ENCODE measurements at regions not wholly inside any gene's neighbourhood (a gene's known extent, or its start where the extent isn't known, plus 50 kb on each side); places are given as distances from the start of the nearest gene placed in this dataset.

- no peaks in the 10 kb centered on the region for H3K27me3 Mint-ChIP-seq (ENCODE audit: low read depth)
- no peaks in the 10 kb centered on the region for H3K36me3 Mint-ChIP-seq (ENCODE audit: low read depth)
Measured at GRCh38 chr4:53779025-53779424, 187.7 kb upstream of the LNX1 start.

GRCh38 chr4:53778155-53778554 lies 186.9 kb upstream of the LNX1 start:
- H3K36me3 Mint-ChIP-seq (ENCODE audit: low read depth) = no peaks in the 10 kb centered on the region
- H3K9me3 Mint-ChIP-seq = no peaks in the 10 kb centered on the region
- H3K4me1 Mint-ChIP-seq (ENCODE audit: low read depth) = no peaks in the 10 kb centered on the region
- H3K27me3 Mint-ChIP-seq (ENCODE audit: low read depth) = no peaks in the 10 kb centered on the region
- no peak overlapping the region for H3K27ac Mint-ChIP-seq
- DNase-seq (ENCODE audit: low spot score) = no peak
- H3K4me3 Mint-ChIP-seq = no peak overlapping the region

More at GRCh38 chr4:53779025-53779424, 187.7 kb upstream of the LNX1 start:
- Mint-ChIP-seq H3K4me3 (no peak overlapping the region), H3K27ac (no peak overlapping the region), H3K4me1 (ENCODE audit: low read depth) (no peaks in the 10 kb centered on the region), H3K9me3 (no peaks in the 10 kb centered on the region)
- no peak for DNase-seq (ENCODE audit: low spot score)

GRCh38 chr4:53777244-53777984 lies 186.1 kb upstream of the LNX1 start:
- DNase-seq (ENCODE audit: low spot score) = no peak
- Mint-ChIP-seq H3K9me3 (no peaks in the 10 kb centered on the region), H3K4me3 (no peak overlapping the region), H3K4me1 (ENCODE audit: low read depth) (no peaks in the 10 kb centered on the region), H3K27me3 (ENCODE audit: low read depth) (no peaks in the 10 kb centered on the region), H3K27ac (no peak overlapping the region), H3K36me3 (ENCODE audit: low read depth) (no peaks in the 10 kb centered on the region)

- Mint-ChIP-seq H3K9me3 (no peaks in the 10 kb centered on the region), H3K27ac (no peak overlapping the region), H3K27me3 (ENCODE audit: low read depth) (no peaks in the 10 kb centered on the region), H3K4me3 (no peak overlapping the region), H3K36me3 (ENCODE audit: low read depth) (no peaks in the 10 kb centered on the region), H3K4me1 (ENCODE audit: low read depth) (no peaks in the 10 kb centered on the region)
- DNase-seq (ENCODE audit: low spot score) = no peak
Measured at GRCh38 chr4:53776141-53776540, 184.9 kb upstream of the LNX1 start.

GRCh38 chr4:53775381-53775780 lies 184.1 kb upstream of the LNX1 start:
- no peaks in the 10 kb centered on the region for H3K4me1 Mint-ChIP-seq (ENCODE audit: low read depth)

GRCh38 chr4:53771326-53771725 lies 180.0 kb upstream of the LNX1 start:
- DNase-seq (ENCODE audit: low spot score) = no peak
- H3K36me3 Mint-ChIP-seq (ENCODE audit: low read depth) = no peaks in the 10 kb centered on the region
- H3K4me1 Mint-ChIP-seq (ENCODE audit: low read depth) = no peaks in the 10 kb centered on the region
- no peaks in the 10 kb centered on the region for H3K9me3 Mint-ChIP-seq
- H3K4me3 Mint-ChIP-seq = no peak overlapping the region
- no peak overlapping the region for H3K27ac Mint-ChIP-seq
- no peaks in the 10 kb centered on the region for H3K27me3 Mint-ChIP-seq (ENCODE audit: low read depth)

More at GRCh38 chr4:53775381-53775780, 184.1 kb upstream of the LNX1 start:
- Mint-ChIP-seq H3K36me3 (ENCODE audit: low read depth) (no peaks in the 10 kb centered on the region), H3K9me3 (no peaks in the 10 kb centered on the region), H3K27me3 (ENCODE audit: low read depth) (no peaks in the 10 kb centered on the region), H3K4me3 (no peak overlapping the region), H3K27ac (no peak overlapping the region)
- DNase-seq (ENCODE audit: low spot score) = no peak

- no peaks in the 10 kb centered on the region for H3K27me3 Mint-ChIP-seq (ENCODE audit: low read depth)
- no peaks in the 10 kb centered on the region for H3K4me1 Mint-ChIP-seq (ENCODE audit: low read depth)
- DNase-seq (ENCODE audit: low spot score) = no peak
- H3K27ac Mint-ChIP-seq = no peak overlapping the region
- H3K36me3 Mint-ChIP-seq (ENCODE audit: low read depth) = no peaks in the 10 kb centered on the region
- no peaks in the 10 kb centered on the region for H3K9me3 Mint-ChIP-seq
- no peak overlapping the region for H3K4me3 Mint-ChIP-seq
Measured at GRCh38 chr4:53767482-53767881, 176.2 kb upstream of the LNX1 start.

- H3K27me3 Mint-ChIP-seq (ENCODE audit: low read depth) = no peaks in the 10 kb centered on the region
- H3K4me3 Mint-ChIP-seq = no peak overlapping the region
- no peak overlapping the region for H3K27ac Mint-ChIP-seq
- H3K36me3 Mint-ChIP-seq (ENCODE audit: low read depth) = no peaks in the 10 kb centered on the region
- H3K9me3 Mint-ChIP-seq = peaks cover 12% of the 10 kb centered on the region
- no peak for DNase-seq (ENCODE audit: low spot score)
- no peaks in the 10 kb centered on the region for H3K4me1 Mint-ChIP-seq (ENCODE audit: low read depth)
Measured at GRCh38 chr4:53764761-53765490, 173.6 kb upstream of the LNX1 start.

- no peak for DNase-seq (ENCODE audit: low spot score)
- H3K4me3 Mint-ChIP-seq = no peak overlapping the region
- no peak overlapping the region for H3K27ac Mint-ChIP-seq
- no peaks in the 10 kb centered on the region for H3K4me1 Mint-ChIP-seq (ENCODE audit: low read depth)
- H3K9me3 Mint-ChIP-seq = peaks cover 12% of the 10 kb centered on the region
- no peaks in the 10 kb centered on the region for H3K36me3 Mint-ChIP-seq (ENCODE audit: low read depth)
- H3K27me3 Mint-ChIP-seq (ENCODE audit: low read depth) = no peaks in the 10 kb centered on the region
Measured at GRCh38 chr4:53763813-53764597, 172.7 kb upstream of the LNX1 start.

- Mint-ChIP-seq H3K36me3 (ENCODE audit: low read depth) (no peaks in the 10 kb centered on the region), H3K27me3 (ENCODE audit: low read depth) (no peaks in the 10 kb centered on the region), H3K27ac (no peak overlapping the region), H3K4me1 (ENCODE audit: low read depth) (no peaks in the 10 kb centered on the region), H3K9me3 (peaks cover 2% of the 10 kb centered on the region), H3K4me3 (no peak overlapping the region)
- no peak for DNase-seq (ENCODE audit: low spot score)
Measured at GRCh38 chr4:53755656-53756055, 164.4 kb upstream of the LNX1 start.

- Mint-ChIP-seq H3K27ac (no peak overlapping the region), H3K4me3 (no peak overlapping the region), H3K27me3 (ENCODE audit: low read depth) (no peaks in the 10 kb centered on the region), H3K9me3 (no peaks in the 10 kb centered on the region), H3K36me3 (ENCODE audit: low read depth) (no peaks in the 10 kb centered on the region), H3K4me1 (ENCODE audit: low read depth) (no peaks in the 10 kb centered on the region)
- no peak for DNase-seq (ENCODE audit: low spot score)
Measured at GRCh38 chr4:53752124-53752523, 160.8 kb upstream of the LNX1 start.

- Mint-ChIP-seq H3K27ac (no peak overlapping the region), H3K4me1 (ENCODE audit: low read depth) (no peaks in the 10 kb centered on the region), H3K4me3 (no peak overlapping the region), H3K9me3 (no peaks in the 10 kb centered on the region), H3K36me3 (ENCODE audit: low read depth) (no peaks in the 10 kb centered on the region), H3K27me3 (ENCODE audit: low read depth) (no peaks in the 10 kb centered on the region)
- no peak for DNase-seq (ENCODE audit: low spot score)
Measured at GRCh38 chr4:53748328-53748772, 157.1 kb upstream of the LNX1 start.

- DNase-seq (ENCODE audit: low spot score) = no peak
- no peak overlapping the region for H3K4me3 Mint-ChIP-seq
- no peaks in the 10 kb centered on the region for H3K36me3 Mint-ChIP-seq (ENCODE audit: low read depth)
- H3K9me3 Mint-ChIP-seq = no peaks in the 10 kb centered on the region
- no peak overlapping the region for H3K27ac Mint-ChIP-seq
- no peaks in the 10 kb centered on the region for H3K4me1 Mint-ChIP-seq (ENCODE audit: low read depth)
- H3K27me3 Mint-ChIP-seq (ENCODE audit: low read depth) = no peaks in the 10 kb centered on the region
Measured at GRCh38 chr4:53747401-53747800, 156.1 kb upstream of the LNX1 start.

All from T-helper 2 cell treated with Interferon-gamma antibody and Interleukin-4, amounts not matched to agents 5 μg/mL and 100 μg/mL, for 36 hours (primary cell).